ENCODE measurements at regions not wholly inside any gene's neighbourhood (a gene's known extent, or its start where the extent isn't known, plus 50 kb on each side); places are given as distances from the start of the nearest gene placed in this dataset.

GRCh38 chr2:20556756-20557155 lies 94.1 kb downstream of the HS1BP3 start:
- H3K4me3 ChIP-seq (ENCODE audit: low read depth, low read length) = no peak overlapping the region
- DNase-seq (ENCODE audit: low read depth) = no peak

GRCh38 chr2:20557226-20557625 lies 93.7 kb downstream of the HS1BP3 start:
- no peak overlapping the region for H3K4me3 ChIP-seq (ENCODE audit: low read depth, low read length)
- DNase-seq (ENCODE audit: low read depth) = no peak

- no peak overlapping the region for H3K4me3 ChIP-seq (ENCODE audit: low read depth, low read length)
- DNase-seq (ENCODE audit: low read depth) = no peak
These were observed 93.3 kb downstream of the HS1BP3 start for GRCh38 chr2:20557635-20558034.

GRCh38 chr2:20558391-20559150 lies 92.3 kb downstream of the HS1BP3 start:
- DNase-seq (ENCODE audit: low read depth) = no peak
- no peak overlapping the region for H3K4me3 ChIP-seq (ENCODE audit: low read depth, low read length)

GRCh38 chr2:20559277-20559676 lies 91.6 kb downstream of the HS1BP3 start:
- no peak for DNase-seq (ENCODE audit: low read depth)
- H3K4me3 ChIP-seq (ENCODE audit: low read depth, low read length) = no peak overlapping the region

- no peak overlapping the region for H3K4me3 ChIP-seq (ENCODE audit: low read depth, low read length)
- no peak for DNase-seq (ENCODE audit: low read depth)
These were observed 90.9 kb downstream of the HS1BP3 start for GRCh38 chr2:20560011-20560410.

GRCh38 chr2:20560891-20561636 lies 89.8 kb downstream of the HS1BP3 start:
- no peak for DNase-seq (ENCODE audit: low read depth)
- no peak overlapping the region for H3K4me3 ChIP-seq (ENCODE audit: low read depth, low read length)

GRCh38 chr2:20561637-20562454 lies 89.1 kb downstream of the HS1BP3 start:
- no peak overlapping the region for H3K4me3 ChIP-seq (ENCODE audit: low read depth, low read length)
- DNase-seq (ENCODE audit: low read depth) = no peak

- DNase-seq (ENCODE audit: low read depth) = no peak
- no peak overlapping the region for H3K4me3 ChIP-seq (ENCODE audit: low read depth, low read length)
These were observed 88.2 kb downstream of the HS1BP3 start for GRCh38 chr2:20562540-20563225.

GRCh38 chr2:20563251-20563650 lies 87.6 kb downstream of the HS1BP3 start:
- H3K4me3 ChIP-seq (ENCODE audit: low read depth, low read length) = no peak overlapping the region
- DNase-seq (ENCODE audit: low read depth) = no peak

GRCh38 chr2:20563833-20564232 lies 87.1 kb downstream of the HS1BP3 start:
- H3K4me3 ChIP-seq (ENCODE audit: low read depth, low read length) = no peak overlapping the region
- DNase-seq (ENCODE audit: low read depth) = no peak

GRCh38 chr2:20565101-20565622 lies 85.7 kb downstream of the HS1BP3 start:
- DNase-seq (ENCODE audit: low read depth) = no peak
- H3K4me3 ChIP-seq (ENCODE audit: low read depth, low read length) = no peak overlapping the region

GRCh38 chr2:20565623-20566236 lies 85.2 kb downstream of the HS1BP3 start:
- no peak for DNase-seq (ENCODE audit: low read depth)

GRCh38 chr2:20566331-20566730 lies 84.6 kb downstream of the HS1BP3 start:
- DNase-seq (ENCODE audit: low read depth) = no peak
- no peak overlapping the region for H3K4me3 ChIP-seq (ENCODE audit: low read depth, low read length)

More at GRCh38 chr2:20565623-20566236, 85.2 kb downstream of the HS1BP3 start:
- H3K4me3 ChIP-seq (ENCODE audit: low read depth, low read length) = no peak overlapping the region

GRCh38 chr2:20567159-20567925 lies 83.6 kb downstream of the HS1BP3 start:
- no peak overlapping the region for H3K4me3 ChIP-seq (ENCODE audit: low read depth, low read length)
- no peak for DNase-seq (ENCODE audit: low read depth)

All from skeletal muscle cell (primary cell).